ENCODE measurements at regions not wholly inside any gene's neighbourhood (a gene's known extent, or its start where the extent isn't known, plus 50 kb on each side); places are given as distances from the start of the nearest gene placed in this dataset.
"Not testable (repeated sequence)": the region's sequence is repeated elsewhere in the genome, so short reads cannot be mapped to it uniquely, and the experiment has no call there.

- DNase-seq (ENCODE audit: extremely low read depth in 1 of 2, low read depth in 1 of 2), result no peak
Observed at GRCh38 chr2:16374671-16375070, 291.0 kb downstream of the CYRIA start.

GRCh38 chr2:16373341-16373740 lies 292.3 kb downstream of the CYRIA start:
- no peak for DNase-seq (ENCODE audit: extremely low read depth in 1 of 2, low read depth in 1 of 2)

- no peak for DNase-seq (ENCODE audit: extremely low read depth in 1 of 2, low read depth in 1 of 2)
Observed at GRCh38 chr2:16371751-16372150, 293.9 kb downstream of the CYRIA start.

GRCh38 chr2:16368951-16369350 lies 296.7 kb downstream of the CYRIA start:
- DNase-seq (ENCODE audit: extremely low read depth in 1 of 2, low read depth in 1 of 2), result no peak

- DNase-seq (ENCODE audit: extremely low read depth in 1 of 2, low read depth in 1 of 2), result no peak
Observed at GRCh38 chr2:16368328-16368727, 297.3 kb downstream of the CYRIA start.

- DNase-seq (ENCODE audit: extremely low read depth in 1 of 2, low read depth in 1 of 2), result no peak
Observed at GRCh38 chr2:16365366-16365765, 300.3 kb downstream of the CYRIA start.

- no peak for DNase-seq (ENCODE audit: extremely low read depth in 1 of 2, low read depth in 1 of 2)
Observed at GRCh38 chr2:16363581-16363980, 302.1 kb downstream of the CYRIA start.

GRCh38 chr2:16362611-16363010 lies 303.0 kb downstream of the CYRIA start:
- DNase-seq (ENCODE audit: extremely low read depth in 1 of 2, low read depth in 1 of 2), result no peak

GRCh38 chr2:16361261-16361995 lies 304.2 kb downstream of the CYRIA start:
- no peak for DNase-seq (ENCODE audit: extremely low read depth in 1 of 2, low read depth in 1 of 2)

- DNase-seq (ENCODE audit: extremely low read depth in 1 of 2, low read depth in 1 of 2), result no peak
Observed at GRCh38 chr2:16359961-16360360, 305.7 kb downstream of the CYRIA start.

- no peak for DNase-seq (ENCODE audit: extremely low read depth in 1 of 2, low read depth in 1 of 2)
Observed at GRCh38 chr2:16357188-16357587, 308.4 kb downstream of the CYRIA start.

- no peak for DNase-seq (ENCODE audit: extremely low read depth in 1 of 2, low read depth in 1 of 2)
Observed at GRCh38 chr2:16351541-16351940, 314.1 kb downstream of the CYRIA start.

- DNase-seq (ENCODE audit: extremely low read depth in 1 of 2, low read depth in 1 of 2), result no peak
Observed at GRCh38 chr2:16351137-16351536, 314.5 kb downstream of the CYRIA start.

GRCh38 chr2:16350211-16350610 lies 315.4 kb downstream of the CYRIA start:
- no peak for DNase-seq (ENCODE audit: extremely low read depth in 1 of 2, low read depth in 1 of 2)

GRCh38 chr2:16349811-16350210 lies 315.8 kb downstream of the CYRIA start:
- DNase-seq (ENCODE audit: extremely low read depth in 1 of 2, low read depth in 1 of 2), result no peak

- no peak for DNase-seq (ENCODE audit: extremely low read depth in 1 of 2, low read depth in 1 of 2)
Observed at GRCh38 chr2:16348821-16349515, 316.7 kb downstream of the CYRIA start.

- no peak for DNase-seq (ENCODE audit: extremely low read depth in 1 of 2, low read depth in 1 of 2)
Observed at GRCh38 chr2:16346671-16347070, 319.0 kb downstream of the CYRIA start.

- not testable (repeated sequence) for DNase-seq (ENCODE audit: extremely low read depth in 1 of 2, low read depth in 1 of 2)
Observed at GRCh38 chr2:16345231-16345630, 320.4 kb downstream of the CYRIA start.

- DNase-seq (ENCODE audit: extremely low read depth in 1 of 2, low read depth in 1 of 2), result no peak
Observed at GRCh38 chr2:16339206-16339605, 326.4 kb downstream of the CYRIA start.

- no peak for DNase-seq (ENCODE audit: extremely low read depth in 1 of 2, low read depth in 1 of 2)
Observed at GRCh38 chr2:16338026-16338425, 327.6 kb downstream of the CYRIA start.

- no peak for DNase-seq (ENCODE audit: extremely low read depth in 1 of 2, low read depth in 1 of 2)
Observed at GRCh38 chr2:16336916-16337315, 328.7 kb downstream of the CYRIA start.

- DNase-seq (ENCODE audit: extremely low read depth in 1 of 2, low read depth in 1 of 2), result no peak
Observed at GRCh38 chr2:16336491-16336890, 329.1 kb downstream of the CYRIA start.

Measured in stimulated activated CD8-positive, alpha-beta memory T cell treated with anti-CD3 and anti-CD28 coated beads, Interleukin-7, amount 100 ng/mL, for 48 hours (primary cell).